ENCODE measurements at regions not wholly inside any gene's neighbourhood (a gene's known extent, or its start where the extent isn't known, plus 50 kb on each side); places are given as distances from the start of the nearest gene placed in this dataset.
A peak's percentile ranks its signal among the peaks of the same experiment; 100 is the strongest.

DNA sequence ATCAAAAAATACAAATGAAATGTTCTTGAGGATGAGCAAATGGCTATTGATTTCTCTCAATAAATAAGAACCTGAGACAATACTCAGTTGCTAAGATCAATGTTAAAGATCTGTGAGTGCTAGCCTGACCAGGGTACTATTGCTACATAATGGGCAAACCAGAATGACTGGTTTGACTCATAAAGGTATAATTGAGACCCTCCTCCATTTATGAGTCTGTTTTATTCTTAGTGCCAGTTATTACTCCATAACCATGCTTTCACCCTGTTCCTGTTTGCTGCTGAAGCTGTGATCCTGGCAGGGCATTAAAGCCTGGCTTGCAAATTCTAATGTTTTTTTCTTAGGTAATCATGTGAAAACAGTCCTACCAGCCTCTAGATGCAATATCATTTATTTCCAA, 56.6 kb upstream of the PPM1B start:
- H3K27ac ChIP-seq: peak overlapping the region; percentile 89
- TF ChIP-seq, protein P1, sequence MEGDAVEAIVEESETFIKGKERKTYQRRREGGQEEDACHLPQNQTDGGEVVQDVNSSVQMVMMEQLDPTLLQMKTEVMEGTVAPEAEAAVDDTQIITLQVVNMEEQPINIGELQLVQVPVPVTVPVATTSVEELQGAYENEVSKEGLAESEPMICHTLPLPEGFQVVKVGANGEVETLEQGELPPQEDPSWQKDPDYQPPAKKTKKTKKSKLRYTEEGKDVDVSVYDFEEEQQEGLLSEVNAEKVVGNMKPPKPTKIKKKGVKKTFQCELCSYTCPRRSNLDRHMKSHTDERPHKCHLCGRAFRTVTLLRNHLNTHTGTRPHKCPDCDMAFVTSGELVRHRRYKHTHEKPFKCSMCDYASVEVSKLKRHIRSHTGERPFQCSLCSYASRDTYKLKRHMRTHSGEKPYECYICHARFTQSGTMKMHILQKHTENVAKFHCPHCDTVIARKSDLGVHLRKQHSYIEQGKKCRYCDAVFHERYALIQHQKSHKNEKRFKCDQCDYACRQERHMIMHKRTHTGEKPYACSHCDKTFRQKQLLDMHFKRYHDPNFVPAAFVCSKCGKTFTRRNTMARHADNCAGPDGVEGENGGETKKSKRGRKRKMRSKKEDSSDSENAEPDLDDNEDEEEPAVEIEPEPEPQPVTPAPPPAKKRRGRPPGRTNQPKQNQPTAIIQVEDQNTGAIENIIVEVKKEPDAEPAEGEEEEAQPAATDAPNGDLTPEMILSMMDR (conservative IDR thresholded peaks at IDR 0.05): no peak

DNA sequence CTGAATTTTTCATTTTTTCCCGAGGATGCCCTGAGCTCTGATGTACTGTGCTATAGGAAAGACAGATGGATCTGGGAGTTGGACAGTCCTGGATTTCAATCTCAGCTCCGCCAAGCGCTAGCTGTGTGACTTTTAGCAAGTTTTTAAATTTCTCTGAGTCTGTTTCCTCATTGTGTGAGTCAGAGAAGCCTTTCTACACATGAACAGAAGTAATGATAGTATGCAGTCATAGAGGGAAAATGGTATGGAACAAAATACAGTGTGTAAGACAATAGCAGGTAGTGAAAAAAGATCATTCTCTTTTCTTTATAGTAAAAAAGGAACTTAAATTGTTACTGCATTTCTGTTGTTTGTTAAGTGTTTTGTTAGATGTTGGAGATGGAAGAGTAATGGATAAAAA, 52.4 kb upstream of the PPM1B start:
- H3K27ac ChIP-seq: no peak overlapping the region
- TF ChIP-seq, protein P1 (conservative IDR thresholded peaks at IDR 0.05): no peak

DNA sequence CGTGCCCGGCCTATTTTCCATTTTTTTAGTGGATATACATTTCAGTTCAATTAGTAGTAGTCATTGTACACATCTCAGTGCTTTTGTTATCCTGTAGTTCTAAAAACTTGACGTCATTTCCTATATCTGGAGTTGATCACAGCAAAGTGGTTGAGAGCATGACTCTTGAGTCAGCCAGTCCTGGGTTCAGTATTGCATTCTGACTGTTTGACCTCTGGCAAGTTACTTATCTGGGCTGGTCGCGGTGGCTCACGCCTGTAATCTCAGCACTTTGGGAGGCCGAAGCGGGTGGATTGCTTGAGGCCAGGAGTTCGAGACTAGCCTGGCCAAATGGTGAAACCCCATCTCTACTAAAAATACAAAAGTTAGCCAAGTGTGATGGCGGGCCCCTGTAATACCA, 50.4 kb upstream of the PPM1B start:
- H3K27ac ChIP-seq: no peak overlapping the region
- TF ChIP-seq, protein P1 (conservative IDR thresholded peaks at IDR 0.05): no peak

Data from VCaP (cell line).